HG03139 (cell line): ENCODE measurements at regions not wholly inside any gene's neighbourhood (a gene's known extent, or its start where the extent isn't known, plus 50 kb on each side); places are given as distances from the start of the nearest gene placed in this dataset.

Source experiments
- ATAC-seq: cut with Tn5 transposase; IDR thresholded peaks from one replicate; pipeline ENCODE4 v1.9.1; 2021; ENCODE audit not compliant: unreplicated experiment

DNA sequence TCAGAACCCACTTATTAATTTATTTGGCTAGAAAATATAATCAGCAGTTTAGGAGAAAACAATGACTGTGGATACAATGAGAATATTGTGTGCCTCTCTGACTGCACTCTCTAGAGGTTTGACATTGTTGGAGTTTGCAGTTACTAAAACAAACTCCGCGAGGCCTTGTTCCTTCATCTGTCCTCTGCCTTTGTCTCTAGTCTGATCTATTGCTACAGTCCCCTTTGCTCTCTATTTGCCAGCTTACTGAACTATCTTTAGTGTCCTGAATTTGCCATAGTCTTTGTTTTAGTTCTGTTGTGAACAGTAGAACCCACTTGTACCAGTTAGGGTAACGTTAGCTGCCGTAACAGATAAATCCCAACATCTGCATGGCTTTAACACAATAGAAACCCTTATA, 81.4 kb upstream of the RPS6KA3 start:
- no peak for ATAC-seq

DNA sequence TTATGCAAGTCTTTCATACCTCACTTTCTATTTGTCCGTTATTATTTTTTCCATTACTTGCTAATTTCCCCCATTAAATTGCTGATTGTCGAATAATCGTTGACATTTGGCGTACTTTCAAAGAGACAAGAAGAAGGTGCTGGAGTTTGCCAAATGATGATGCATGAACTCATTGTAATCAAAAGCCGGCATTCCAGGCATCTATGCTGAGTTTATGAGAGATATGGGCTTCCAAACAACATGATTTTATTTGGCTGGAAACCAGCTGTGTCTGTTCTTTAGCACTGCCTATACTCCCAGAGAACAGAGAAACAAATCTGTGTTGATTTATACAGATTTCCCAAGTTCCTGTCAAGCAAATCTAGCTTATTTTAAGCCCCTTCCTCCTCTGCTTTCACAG, 80.8 kb upstream of the RPS6KA3 start:
- no peak for ATAC-seq

DNA sequence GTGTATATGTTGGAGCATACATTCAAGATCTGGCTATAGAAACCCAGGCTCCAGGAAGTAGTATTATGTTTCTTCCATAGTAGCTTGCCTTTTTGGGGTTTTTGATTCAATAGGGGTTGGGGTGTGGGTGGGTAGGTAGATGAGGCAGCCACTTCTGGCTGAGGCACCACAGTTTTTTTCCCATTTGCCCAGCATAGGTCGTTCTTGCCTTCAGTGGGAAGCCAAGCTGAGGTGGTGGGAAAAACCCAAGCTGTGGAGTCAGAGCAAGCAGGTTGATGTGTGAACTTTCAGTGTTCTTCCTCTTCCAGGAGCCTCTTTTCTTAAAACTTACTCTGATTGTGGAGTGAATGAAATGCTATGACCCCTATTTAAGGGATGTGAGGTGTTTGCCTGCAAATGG, 67.0 kb upstream of the RPS6KA3 start:
- no peak for ATAC-seq

DNA sequence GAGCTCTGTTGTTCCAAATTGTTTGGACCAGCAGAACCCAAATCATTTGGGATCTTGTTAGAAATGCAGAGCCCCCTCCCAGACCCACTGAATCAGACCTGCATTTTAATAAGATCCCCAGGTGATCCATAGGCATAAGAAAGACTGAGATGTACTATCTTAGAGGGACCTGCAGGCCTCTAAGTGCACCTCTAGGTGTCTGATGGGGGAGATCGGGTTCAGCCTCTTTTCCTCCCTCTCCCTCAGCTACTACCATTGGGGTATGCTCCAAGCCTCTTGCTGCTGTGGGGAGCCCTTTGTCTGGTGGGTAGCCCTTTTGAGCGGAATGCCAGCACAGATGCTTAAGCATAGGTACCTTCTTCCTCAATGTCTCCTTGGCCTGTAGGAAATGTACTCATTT, 63.8 kb upstream of the RPS6KA3 start:
- ATAC-seq: no peak

DNA sequence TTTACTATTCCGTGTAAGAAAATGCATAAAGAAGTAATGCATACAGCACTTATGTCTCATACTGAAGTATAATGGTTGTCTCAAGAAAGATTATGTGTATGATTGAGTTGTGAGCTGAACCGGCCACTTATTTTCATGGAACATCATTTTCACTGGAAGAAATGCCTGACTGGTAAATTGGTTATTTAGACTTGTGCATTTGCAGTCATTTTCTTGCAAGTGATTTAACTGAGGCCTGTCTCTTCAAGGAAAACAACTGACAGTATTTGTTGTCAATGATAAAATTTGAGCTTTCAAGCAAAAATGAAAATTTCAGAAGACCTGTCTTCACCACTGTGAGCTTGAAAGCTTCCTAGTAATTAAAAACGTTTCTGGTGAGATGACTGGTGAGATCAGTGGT, 62.7 kb upstream of the RPS6KA3 start:
- ATAC-seq: no peak

DNA sequence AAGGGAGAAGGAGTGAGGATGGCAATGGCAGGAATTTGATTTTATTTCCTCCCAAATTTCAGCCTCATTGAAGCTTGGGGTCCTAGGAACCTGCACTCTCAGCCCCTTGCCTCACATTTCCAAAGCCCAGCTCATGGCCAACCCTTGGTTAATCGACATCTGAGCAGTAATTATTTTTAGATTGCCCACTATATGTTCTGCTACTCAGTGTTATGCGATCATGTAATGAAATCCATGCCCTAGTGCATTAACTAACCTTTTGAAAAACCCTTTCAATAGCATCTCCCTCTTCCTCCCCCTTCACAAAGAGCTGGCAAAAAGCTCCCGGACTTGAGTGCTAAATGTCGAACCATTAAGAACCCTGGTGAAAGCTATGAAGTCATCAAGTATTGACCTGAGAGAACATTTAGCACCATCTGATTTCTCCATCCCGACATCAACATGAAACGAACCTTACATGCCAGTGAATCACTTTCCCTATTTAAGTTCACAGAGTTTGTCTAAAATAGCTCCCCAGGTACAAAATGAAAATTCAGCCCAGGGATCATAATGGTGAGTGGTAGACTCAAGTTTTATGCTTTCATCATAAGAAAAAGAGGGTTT, 59.2 kb upstream of the RPS6KA3 start:
- no peak for ATAC-seq

DNA sequence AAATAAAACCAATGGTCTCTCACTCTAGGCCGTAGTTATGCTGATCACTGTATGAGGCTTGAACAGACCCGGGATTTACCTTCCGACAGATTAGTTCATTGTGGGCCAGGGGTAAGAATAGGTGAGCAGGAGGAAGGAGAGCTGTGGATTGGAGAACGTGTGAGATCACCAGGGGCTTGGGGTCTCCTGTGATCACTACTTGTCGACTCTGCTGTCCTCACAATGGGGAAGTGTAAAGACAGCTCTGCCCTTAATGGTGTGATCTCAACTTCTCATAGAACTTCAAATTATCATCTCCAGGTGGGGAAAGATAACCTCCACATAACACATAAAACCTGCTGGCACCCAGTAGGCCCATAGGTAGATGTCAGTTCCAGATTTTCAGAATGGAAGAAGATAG, 56.2 kb upstream of the RPS6KA3 start:
- no peak for ATAC-seq

DNA sequence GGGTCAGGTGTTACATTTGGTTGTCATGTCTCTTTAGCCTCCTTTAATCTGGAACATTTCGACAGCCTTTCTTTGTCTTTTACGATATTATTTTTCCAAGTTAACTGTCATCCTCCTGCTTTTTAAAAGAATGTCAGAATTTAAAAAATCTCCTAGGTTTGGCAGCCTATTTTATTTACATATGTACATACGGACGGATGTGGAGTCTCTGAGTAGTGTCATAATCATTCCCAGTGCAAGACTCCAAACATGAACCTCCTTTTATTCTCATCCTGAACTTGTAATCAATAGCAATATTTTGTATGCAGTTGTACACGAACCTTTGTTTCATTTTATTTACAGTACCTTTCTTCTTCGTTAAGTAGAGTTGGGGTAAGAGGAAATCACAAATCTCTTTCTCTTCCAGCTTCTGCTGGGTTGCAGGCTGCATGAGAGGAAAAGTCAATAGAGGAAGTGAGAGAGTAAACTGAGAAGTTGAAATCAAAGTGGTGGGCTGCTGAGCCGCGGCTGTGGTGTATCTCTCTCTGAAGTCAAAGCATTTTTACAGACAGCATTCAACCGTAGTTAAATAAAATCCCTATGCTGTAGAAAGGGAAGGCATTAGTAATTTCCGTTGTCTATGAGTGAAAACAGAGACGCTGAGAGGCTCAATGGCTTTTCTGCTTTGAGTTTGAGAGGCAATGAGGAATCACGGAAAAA, 53.9 kb upstream of the RPS6KA3 start:
- peak; percentile 95 for ATAC-seq

DNA sequence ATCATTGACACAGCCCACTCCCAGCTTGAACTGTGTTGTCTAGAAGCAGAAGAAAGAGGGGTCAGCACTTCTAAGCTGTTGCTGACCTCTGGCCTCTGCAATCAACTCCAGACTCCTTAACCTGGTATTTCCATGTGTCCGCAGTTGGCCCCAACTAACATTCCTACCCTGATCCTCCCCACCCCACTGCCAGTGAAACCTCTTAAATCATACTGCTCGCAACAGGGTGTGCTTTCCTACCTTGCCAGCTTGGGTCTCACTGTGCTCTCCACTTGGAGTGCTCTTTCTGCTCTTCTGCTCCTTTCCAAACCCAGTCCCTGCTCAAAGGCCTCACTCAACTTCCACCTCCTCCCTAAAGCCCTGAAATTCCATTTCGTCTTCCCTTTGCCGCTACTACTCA, 52.3 kb upstream of the RPS6KA3 start:
- no peak for ATAC-seq

DNA sequence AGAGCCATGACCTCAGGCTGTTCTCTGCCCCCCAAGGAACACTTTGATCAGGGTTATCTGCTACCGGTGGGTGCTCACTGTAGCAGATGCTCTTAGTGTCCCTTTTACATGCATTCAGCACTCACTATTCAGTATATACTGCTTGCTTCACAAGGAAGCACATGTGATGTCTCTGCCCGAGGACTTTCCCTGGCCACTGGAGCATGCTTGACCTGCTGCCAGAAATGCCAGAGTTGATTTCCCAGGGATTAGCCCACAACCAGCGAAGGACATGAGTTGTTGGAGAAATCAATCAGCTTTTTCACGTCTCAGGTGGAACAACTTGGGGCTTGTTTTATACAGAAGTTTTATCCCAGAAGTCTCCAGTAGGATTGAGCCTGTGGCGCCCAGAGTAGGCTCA, 51.2 kb upstream of the RPS6KA3 start:
- no peak for ATAC-seq
